GM20000 (cell line): ENCODE measurements at regions not wholly inside any gene's neighbourhood (a gene's known extent, or its start where the extent isn't known, plus 50 kb on each side); places are given as distances from the start of the nearest gene placed in this dataset.
"Not testable (repeated sequence)": the region's sequence is repeated elsewhere in the genome, so short reads cannot be mapped to it uniquely, and the experiment has no call there.

Source experiments
- DNase-seq: peaks from one replicate; pipeline ENCODE4 v3.0.0; 2012; ENCODE audit warnings: low spot score
- CTCF ChIP-seq: IDR thresholded peaks from 2 replicates; pipeline ENCODE4 v1.5.1; 2012; ENCODE audit warnings: mild to moderate bottlenecking, control low read depth; ENCODE audit errors: extremely low read depth, missing control alignments

- DNase-seq: no peak
- no peak for TF ChIP-seq CTCF
These were observed 62.0 kb upstream of the LMNTD1 start for GRCh38 chr12:25615119-25615518.

- TF ChIP-seq CTCF: no peak
- DNase-seq: no peak
These were observed 63.2 kb upstream of the LMNTD1 start for GRCh38 chr12:25616286-25616685.

GRCh38 chr12:25617991-25618390 is 64.9 kb upstream of the LMNTD1 start:
- TF ChIP-seq CTCF: no peak
- DNase-seq: no peak

- DNase-seq: no peak
- no peak for TF ChIP-seq CTCF
These were observed 70.7 kb upstream of the LMNTD1 start for GRCh38 chr12:25623816-25624215.

- DNase-seq: no peak
- no peak for TF ChIP-seq CTCF
These were observed 72.1 kb upstream of the LMNTD1 start for GRCh38 chr12:25625146-25625545.

GRCh38 chr12:25629341-25629740 is 76.3 kb upstream of the LMNTD1 start:
- DNase-seq: no peak
- TF ChIP-seq CTCF: no peak

- not testable (repeated sequence) for DNase-seq
These were observed 77.8 kb upstream of the LMNTD1 start for GRCh38 chr12:25630735-25631515.

- DNase-seq: not testable (repeated sequence)
These were observed 80.1 kb upstream of the LMNTD1 start for GRCh38 chr12:25633149-25633548.
